HL-60 (cell line): ENCODE measurements at regions not wholly inside any gene's neighbourhood (a gene's known extent, or its start where the extent isn't known, plus 50 kb on each side); places are given as distances from the start of the nearest gene placed in this dataset.
"Not testable (repeated sequence)": the region's sequence is repeated elsewhere in the genome, so short reads cannot be mapped to it uniquely, and the experiment has no call there.

Experiments
- DNase-seq, 2 experiments: peaks; one replicate each; pipeline ENCODE4 v3.0.0-alpha.2; 2010 to 2020; ENCODE audit warnings: low read depth in 1 of 2, low spot score in 1 of 2
- H3K27ac ChIP-seq: fragments of 250-450 bp; sonication (Bioruptor Pico); replicated peaks from 2 replicates; pipeline ENCODE4 v1.5.1; 2020; ENCODE audit warnings: mild to moderate bottlenecking, moderate library complexity
- H3K27me3 ChIP-seq: fragments of 250-450 bp; sonication (Bioruptor Pico); 2 replicates; pipeline ENCODE4 v1.5.1; 2021; ENCODE audit warnings: mild to moderate bottlenecking, moderate library complexity; ENCODE audit not compliant: insufficient read depth, poor library complexity, severe bottlenecking
- H3K4me3 ChIP-seq: replicated peaks from 2 replicates; pipeline ENCODE4 v1.5.1; 2011; ENCODE audit warnings: mild to moderate bottlenecking, control low read depth, low read length; ENCODE audit not compliant: insufficient read depth
- GABPA ChIP-seq: IDR thresholded peaks from 2 replicates; pipeline ENCODE4 v1.6.1; 2012; ENCODE audit warnings: low read depth
- POLR2AphosphoS5 ChIP-seq: IDR thresholded peaks from 2 replicates; pipeline ENCODE4 v1.6.1; 2012; ENCODE audit warnings: low read depth
- REST ChIP-seq: IDR thresholded peaks from 2 replicates; pipeline ENCODE4 v1.6.1; 2012; ENCODE audit warnings: low read depth; ENCODE audit not compliant: insufficient replicate concordance
- SPI1 ChIP-seq: IDR thresholded peaks from 2 replicates; pipeline ENCODE4 v1.6.1; 2012; ENCODE audit warnings: low read depth, mild to moderate bottlenecking, borderline replicate concordance
- TF ChIP-seq, protein P1 (sequence below): IDR thresholded peaks from one replicate; pipeline ENCODE4 v1.5.1; 2011; ENCODE audit warnings: low read length, control low read depth, inconsistent platforms; ENCODE audit not compliant: insufficient read depth

DNA sequence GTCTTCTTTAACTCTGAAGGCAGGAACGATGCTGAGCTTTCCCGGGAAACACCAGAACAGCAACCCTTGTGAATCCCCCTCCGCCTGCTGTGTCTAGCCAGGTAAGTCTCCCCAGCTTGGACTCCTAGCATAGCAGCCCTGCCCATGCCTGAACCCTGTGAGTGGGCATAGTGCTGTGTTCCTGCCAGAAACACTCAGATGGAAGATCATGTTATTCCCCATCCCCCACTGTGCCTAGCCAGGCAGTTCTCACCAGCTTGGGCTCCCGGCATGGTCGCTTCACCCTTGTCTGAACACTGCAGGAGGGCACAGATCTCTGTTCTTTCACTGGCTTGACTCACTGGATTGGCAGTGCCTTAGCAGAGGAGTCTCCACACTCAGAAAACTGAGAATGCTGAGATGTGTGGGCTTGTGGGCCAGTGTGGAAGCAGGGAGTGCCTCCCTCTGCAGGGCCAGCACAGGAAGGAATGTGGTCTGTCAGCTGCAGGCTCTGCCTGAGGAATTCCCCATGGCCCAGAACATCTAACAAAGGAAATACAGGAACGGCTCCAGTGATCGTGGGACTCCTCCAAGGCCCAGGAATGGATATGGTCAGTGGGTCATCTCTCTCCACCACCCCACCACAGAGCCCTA is 440.1 kb upstream of the ADGRB3 start:
- H3K4me3 ChIP-seq = no peak overlapping the region
- H3K27me3 ChIP-seq = no peaks in the 10 kb centered on the region
- H3K27ac ChIP-seq = no peak overlapping the region
- no peak for DNase-seq
- TF ChIP-seq SPI1 (no peak), POLR2AphosphoS5 (no peak)

DNA sequence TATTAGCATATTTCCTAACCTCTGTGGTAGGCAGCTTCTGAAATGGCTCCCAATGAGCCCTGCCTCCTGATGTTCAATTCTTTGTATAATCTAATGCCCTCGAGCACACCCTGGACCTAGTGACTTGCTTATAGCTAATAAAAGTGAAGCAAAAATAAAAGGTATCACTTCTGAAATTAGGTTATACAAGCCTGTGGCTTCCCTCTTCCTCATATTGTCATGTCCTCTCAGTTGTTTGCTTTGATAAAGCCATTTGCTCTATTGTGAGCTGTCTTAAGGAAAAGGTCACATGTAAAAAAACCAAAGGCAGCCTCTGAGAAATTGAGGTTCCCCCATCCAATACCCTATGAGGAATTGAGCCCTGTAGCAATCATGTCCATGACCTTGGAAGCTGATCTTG is 442.1 kb upstream of the ADGRB3 start:
- TF ChIP-seq, protein P1, sequence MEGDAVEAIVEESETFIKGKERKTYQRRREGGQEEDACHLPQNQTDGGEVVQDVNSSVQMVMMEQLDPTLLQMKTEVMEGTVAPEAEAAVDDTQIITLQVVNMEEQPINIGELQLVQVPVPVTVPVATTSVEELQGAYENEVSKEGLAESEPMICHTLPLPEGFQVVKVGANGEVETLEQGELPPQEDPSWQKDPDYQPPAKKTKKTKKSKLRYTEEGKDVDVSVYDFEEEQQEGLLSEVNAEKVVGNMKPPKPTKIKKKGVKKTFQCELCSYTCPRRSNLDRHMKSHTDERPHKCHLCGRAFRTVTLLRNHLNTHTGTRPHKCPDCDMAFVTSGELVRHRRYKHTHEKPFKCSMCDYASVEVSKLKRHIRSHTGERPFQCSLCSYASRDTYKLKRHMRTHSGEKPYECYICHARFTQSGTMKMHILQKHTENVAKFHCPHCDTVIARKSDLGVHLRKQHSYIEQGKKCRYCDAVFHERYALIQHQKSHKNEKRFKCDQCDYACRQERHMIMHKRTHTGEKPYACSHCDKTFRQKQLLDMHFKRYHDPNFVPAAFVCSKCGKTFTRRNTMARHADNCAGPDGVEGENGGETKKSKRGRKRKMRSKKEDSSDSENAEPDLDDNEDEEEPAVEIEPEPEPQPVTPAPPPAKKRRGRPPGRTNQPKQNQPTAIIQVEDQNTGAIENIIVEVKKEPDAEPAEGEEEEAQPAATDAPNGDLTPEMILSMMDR = no peak
- no peak for TF ChIP-seq SPI1
- no peak for TF ChIP-seq POLR2AphosphoS5
- TF ChIP-seq REST = no peak
- TF ChIP-seq GABPA = no peak
- H3K27me3 ChIP-seq = no peaks in the 10 kb centered on the region
- no peak overlapping the region for H3K27ac ChIP-seq
- H3K4me3 ChIP-seq = no peak overlapping the region
- DNase-seq = no peak

DNA sequence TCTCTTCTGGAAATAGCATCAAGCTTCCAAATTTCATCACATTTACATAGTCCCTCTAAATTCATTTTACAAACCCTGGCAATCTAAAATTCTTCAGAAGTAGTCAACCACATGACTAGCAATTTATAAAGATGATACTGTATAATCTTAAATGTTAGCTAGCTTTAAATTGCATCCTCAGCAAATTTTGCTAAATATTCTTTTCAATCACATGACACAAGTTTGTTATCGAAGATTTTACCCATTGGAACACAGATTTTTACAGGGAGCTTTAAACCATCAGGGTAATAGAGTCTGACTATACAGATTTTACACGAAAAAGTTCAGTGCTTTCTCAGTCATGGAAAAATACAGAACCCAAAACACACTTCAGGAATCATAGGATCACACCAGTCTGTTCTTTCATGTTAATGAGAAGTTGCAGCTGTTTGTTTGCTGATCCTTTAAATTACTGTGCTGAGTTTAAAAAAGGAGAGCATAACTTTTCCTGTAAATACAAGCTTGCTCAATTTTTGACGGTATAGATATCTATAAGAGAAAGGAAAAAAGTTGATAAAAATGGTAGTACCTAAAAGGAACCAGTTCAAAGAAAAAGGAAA is 445.8 kb upstream of the ADGRB3 start:
- no peak for DNase-seq
- no peak overlapping the region for H3K4me3 ChIP-seq
- H3K27me3 ChIP-seq = no peaks in the 10 kb centered on the region
- no peak overlapping the region for H3K27ac ChIP-seq
- TF ChIP-seq GABPA = no peak

DNA sequence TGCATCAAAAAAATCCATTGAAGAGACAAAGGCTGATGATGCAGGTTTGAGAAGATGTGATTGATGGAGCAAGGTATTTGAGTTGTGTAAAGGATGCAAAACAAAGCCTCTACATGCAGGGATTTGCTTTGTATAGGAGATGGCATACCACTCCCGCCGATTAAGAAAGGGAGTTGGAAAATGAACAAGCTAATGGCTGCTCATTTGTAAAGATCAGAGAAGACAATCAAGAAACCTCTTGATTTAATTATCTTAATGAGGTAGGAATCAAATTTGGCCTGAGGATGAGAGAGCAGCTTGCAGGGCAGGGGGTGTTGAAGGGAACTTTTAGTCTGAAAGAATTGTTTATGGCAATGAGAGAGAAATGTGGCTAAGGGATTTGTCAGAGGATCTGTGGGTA is 448.2 kb upstream of the ADGRB3 start:
- no peak for TF ChIP-seq POLR2AphosphoS5
- TF ChIP-seq GABPA = no peak
- TF ChIP-seq SPI1 = no peak
- no peak for TF ChIP-seq REST
- TF ChIP-seq, protein P1 = no peak
- Histone ChIP-seq H3K4me3 (no peak overlapping the region), H3K27ac (no peak overlapping the region), H3K27me3 (no peaks in the 10 kb centered on the region)
- DNase-seq = no peak

DNA sequence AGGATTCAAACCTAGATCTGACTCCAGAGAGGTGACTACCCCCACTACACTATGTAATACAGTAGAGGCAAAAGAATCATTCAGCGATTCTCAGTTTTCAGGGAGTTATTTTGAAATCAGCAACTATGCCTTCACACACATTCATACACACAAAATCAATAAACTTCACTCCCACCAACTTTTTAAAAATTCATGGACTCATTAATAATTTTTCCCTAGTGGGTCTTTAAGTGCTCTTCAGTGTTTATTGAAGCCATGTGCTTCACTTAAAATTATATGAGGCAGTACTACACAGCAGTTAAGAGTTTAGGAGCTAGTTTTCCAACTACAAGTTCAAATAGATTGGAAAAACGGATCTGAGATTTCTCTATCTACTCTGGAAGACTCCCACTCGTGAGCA is 452.7 kb upstream of the ADGRB3 start:
- no peaks in the 10 kb centered on the region for H3K27me3 ChIP-seq
- H3K27ac ChIP-seq = no peak overlapping the region
- TF ChIP-seq SPI1 = no peak
- TF ChIP-seq, protein P1 = no peak
- no peak for TF ChIP-seq GABPA
- no peak overlapping the region for H3K4me3 ChIP-seq
- DNase-seq = no peak

DNA sequence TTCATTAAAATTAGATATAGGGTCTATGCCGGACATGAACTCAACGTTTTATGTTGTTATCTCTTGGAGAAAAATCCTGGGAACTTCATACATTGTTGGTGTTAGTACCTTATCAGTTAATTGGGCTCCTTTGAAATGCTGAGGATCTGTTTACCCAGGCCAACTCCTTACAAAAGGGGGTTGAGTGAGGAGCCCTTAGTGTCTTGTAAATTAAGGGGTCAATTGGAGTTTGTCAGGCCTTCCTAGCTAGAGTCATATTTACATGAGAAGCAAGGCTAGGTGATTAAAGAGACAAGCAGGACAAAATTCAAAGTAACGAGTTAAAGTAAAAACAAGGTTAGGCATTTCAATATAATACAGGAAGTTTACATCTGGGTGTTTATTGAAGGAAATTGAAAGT is 454.1 kb upstream of the ADGRB3 start:
- not testable (repeated sequence) for H3K27me3 ChIP-seq, H3K4me3 ChIP-seq, H3K27ac ChIP-seq, DNase-seq
